Erythroblast (primary cell): ENCODE measurements at regions not wholly inside any gene's neighbourhood (a gene's known extent, or its start where the extent isn't known, plus 50 kb on each side); places are given as distances from the start of the nearest gene placed in this dataset.

ENCODE experiments used
- GATA1 ChIP-seq: IDR thresholded peaks from 2 replicates; pipeline ENCODE4 v1.6.1; 2011; ENCODE audit warnings: low read depth, mild to moderate bottlenecking, control low read depth, low read length, moderate library complexity
- POLR2A ChIP-seq: IDR thresholded peaks from 2 replicates; pipeline ENCODE4 v1.6.1; 2011; ENCODE audit warnings: mild to moderate bottlenecking, low read length

GRCh38 chr6:85273046-85273445, 176.8 kb upstream of the NT5E start:
- TF ChIP-seq GATA1 (no peak), POLR2A (no peak)
